DOHH2 (cell line): ENCODE measurements at regions not wholly inside any gene's neighbourhood (a gene's known extent, or its start where the extent isn't known, plus 50 kb on each side); places are given as distances from the start of the nearest gene placed in this dataset.

Experiments used
- CTCF ChIP-seq: fragments of 200-600 bp; sonication (generic); IDR thresholded peaks from one replicate; pipeline ENCODE4 v1.5.1; 2014; ENCODE audit warnings: antibody characterized with exemption, mild to moderate bottlenecking, low read depth, low read length; ENCODE audit not compliant: poor library complexity, severe bottlenecking
- EZH2phosphoT487 ChIP-seq: fragments of 200-600 bp; sonication (generic); IDR thresholded peaks from 2 replicates; pipeline ENCODE4 v1.6.1; 2017; ENCODE audit warnings: borderline replicate concordance, mild to moderate bottlenecking, antibody characterized with exemption, low read length, moderate library complexity, mixed read lengths

- TF ChIP-seq CTCF (no peak), EZH2phosphoT487 (no peak)
These were observed 188.9 kb upstream of the PLXNA2 start for GRCh38 chr1:208433086-208433485.
